Stimulated activated CD4-positive, alpha-beta T cell treated with anti-CD3 and anti-CD28 coated beads, Interleukin-1b, Interleukin-23, amount 100 ng/mL, for 4 hours (primary cell): ENCODE measurements at regions not wholly inside any gene's neighbourhood (a gene's known extent, or its start where the extent isn't known, plus 50 kb on each side); places are given as distances from the start of the nearest gene placed in this dataset.
"Not testable (repeated sequence)": the region's sequence is repeated elsewhere in the genome, so short reads cannot be mapped to it uniquely, and the experiment has no call there.

Experiments
- DNase-seq, 2 donors: peaks; one replicate each; pipeline ENCODE4 v3.0.0-alpha.2; 2020; ENCODE audit warnings: low read depth in 2 of 2

GRCh38 chr5:36782612-36783011 is 94.0 kb upstream of the NIPBL start:
- DNase-seq, result not testable (repeated sequence)

GRCh38 chr5:36786448-36787012 is 90.0 kb upstream of the NIPBL start:
- no peak for DNase-seq

GRCh38 chr5:36787365-36788093 is 89.0 kb upstream of the NIPBL start:
- no peak for DNase-seq

- DNase-seq, result no peak
Observed at GRCh38 chr5:36790847-36791246, 85.7 kb upstream of the NIPBL start.

GRCh38 chr5:36792560-36793180 is 83.9 kb upstream of the NIPBL start:
- DNase-seq, result no peak

GRCh38 chr5:36795366-36795765 is 81.2 kb upstream of the NIPBL start:
- no peak for DNase-seq

GRCh38 chr5:36796155-36796554 is 80.4 kb upstream of the NIPBL start:
- no peak for DNase-seq

- no peak for DNase-seq
Observed at GRCh38 chr5:36801523-36801922, 75.0 kb upstream of the NIPBL start.

GRCh38 chr5:36802187-36802586 is 74.4 kb upstream of the NIPBL start:
- no peak for DNase-seq

- DNase-seq, result not testable (repeated sequence)
Observed at GRCh38 chr5:36813249-36813648, 63.3 kb upstream of the NIPBL start.

GRCh38 chr5:36815871-36816270 is 60.7 kb upstream of the NIPBL start:
- no peak for DNase-seq

- DNase-seq, result no peak
Observed at GRCh38 chr5:36820900-36821299, 55.7 kb upstream of the NIPBL start.

- no peak for DNase-seq
Observed at GRCh38 chr5:36826694-36827093, 49.9 kb upstream of the NIPBL start.
